GM12874 (cell line): ENCODE measurements at regions not wholly inside any gene's neighbourhood (a gene's known extent, or its start where the extent isn't known, plus 50 kb on each side); places are given as distances from the start of the nearest gene placed in this dataset.

Experiments
- TF ChIP-seq, protein P1 (sequence below): IDR thresholded peaks from 2 replicates; pipeline ENCODE4 v1.5.1; 2011; ENCODE audit warnings: low read depth, mild to moderate bottlenecking, control low read depth, low read length, moderate library complexity; ENCODE audit not compliant: insufficient read depth

- TF ChIP-seq, protein P1, sequence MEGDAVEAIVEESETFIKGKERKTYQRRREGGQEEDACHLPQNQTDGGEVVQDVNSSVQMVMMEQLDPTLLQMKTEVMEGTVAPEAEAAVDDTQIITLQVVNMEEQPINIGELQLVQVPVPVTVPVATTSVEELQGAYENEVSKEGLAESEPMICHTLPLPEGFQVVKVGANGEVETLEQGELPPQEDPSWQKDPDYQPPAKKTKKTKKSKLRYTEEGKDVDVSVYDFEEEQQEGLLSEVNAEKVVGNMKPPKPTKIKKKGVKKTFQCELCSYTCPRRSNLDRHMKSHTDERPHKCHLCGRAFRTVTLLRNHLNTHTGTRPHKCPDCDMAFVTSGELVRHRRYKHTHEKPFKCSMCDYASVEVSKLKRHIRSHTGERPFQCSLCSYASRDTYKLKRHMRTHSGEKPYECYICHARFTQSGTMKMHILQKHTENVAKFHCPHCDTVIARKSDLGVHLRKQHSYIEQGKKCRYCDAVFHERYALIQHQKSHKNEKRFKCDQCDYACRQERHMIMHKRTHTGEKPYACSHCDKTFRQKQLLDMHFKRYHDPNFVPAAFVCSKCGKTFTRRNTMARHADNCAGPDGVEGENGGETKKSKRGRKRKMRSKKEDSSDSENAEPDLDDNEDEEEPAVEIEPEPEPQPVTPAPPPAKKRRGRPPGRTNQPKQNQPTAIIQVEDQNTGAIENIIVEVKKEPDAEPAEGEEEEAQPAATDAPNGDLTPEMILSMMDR = no peak
These were observed 257.0 kb downstream of the TSHZ3 start for GRCh38 chr19:31092274-31092673.

GRCh38 chr19:31089681-31090080 is 259.6 kb downstream of the TSHZ3 start:
- TF ChIP-seq, protein P1 = no peak

- TF ChIP-seq, protein P1 = no peak
These were observed 264.1 kb downstream of the TSHZ3 start for GRCh38 chr19:31085125-31085524.

- TF ChIP-seq, protein P1 = no peak
These were observed 266.1 kb downstream of the TSHZ3 start for GRCh38 chr19:31083105-31083504.

GRCh38 chr19:31075146-31075655 is 274.0 kb downstream of the TSHZ3 start:
- TF ChIP-seq, protein P1 = no peak

DNA sequence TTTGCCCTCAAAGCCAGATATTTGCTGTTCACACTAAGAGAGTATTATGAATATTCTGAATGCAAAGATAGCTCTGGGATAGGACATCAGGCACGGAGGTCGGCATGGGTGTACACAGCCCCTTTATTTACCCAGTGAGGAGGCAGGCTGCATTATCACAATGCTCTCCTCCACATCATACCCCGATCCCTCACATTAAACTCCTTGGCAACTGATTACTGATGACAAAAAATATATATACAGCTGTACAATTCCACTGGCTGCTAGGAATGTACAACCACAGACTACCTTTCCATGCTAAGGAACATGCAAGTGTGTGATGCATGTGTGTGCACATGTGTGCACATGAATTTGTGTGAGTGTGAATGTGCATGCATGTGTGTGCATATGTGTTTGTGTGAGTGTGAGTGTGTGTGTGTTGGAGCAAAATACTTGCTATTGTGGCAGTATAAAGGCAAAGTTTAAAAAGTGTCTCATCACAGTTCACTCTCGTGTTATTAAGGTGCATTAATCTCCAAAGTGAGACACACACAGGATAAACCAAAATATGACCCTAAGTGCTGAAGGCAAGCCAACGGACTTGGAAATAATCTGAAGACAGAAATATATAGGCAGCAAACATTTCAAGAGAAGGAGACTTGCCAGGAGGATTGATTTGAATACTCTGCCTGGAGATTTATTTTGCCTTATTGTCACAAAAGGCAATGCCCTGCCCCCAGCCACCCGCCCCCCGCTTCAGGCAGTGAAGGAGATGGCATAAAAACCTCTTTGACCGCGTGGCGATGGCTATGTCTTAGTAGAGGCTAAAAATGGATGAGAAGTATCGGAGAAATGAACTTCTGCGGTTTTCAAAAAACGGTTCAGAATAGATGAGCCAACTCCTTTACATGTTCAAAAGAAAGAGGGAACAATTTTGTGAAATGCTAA is 274.8 kb downstream of the TSHZ3 start:
- TF ChIP-seq, protein P1 = no peak

DNA sequence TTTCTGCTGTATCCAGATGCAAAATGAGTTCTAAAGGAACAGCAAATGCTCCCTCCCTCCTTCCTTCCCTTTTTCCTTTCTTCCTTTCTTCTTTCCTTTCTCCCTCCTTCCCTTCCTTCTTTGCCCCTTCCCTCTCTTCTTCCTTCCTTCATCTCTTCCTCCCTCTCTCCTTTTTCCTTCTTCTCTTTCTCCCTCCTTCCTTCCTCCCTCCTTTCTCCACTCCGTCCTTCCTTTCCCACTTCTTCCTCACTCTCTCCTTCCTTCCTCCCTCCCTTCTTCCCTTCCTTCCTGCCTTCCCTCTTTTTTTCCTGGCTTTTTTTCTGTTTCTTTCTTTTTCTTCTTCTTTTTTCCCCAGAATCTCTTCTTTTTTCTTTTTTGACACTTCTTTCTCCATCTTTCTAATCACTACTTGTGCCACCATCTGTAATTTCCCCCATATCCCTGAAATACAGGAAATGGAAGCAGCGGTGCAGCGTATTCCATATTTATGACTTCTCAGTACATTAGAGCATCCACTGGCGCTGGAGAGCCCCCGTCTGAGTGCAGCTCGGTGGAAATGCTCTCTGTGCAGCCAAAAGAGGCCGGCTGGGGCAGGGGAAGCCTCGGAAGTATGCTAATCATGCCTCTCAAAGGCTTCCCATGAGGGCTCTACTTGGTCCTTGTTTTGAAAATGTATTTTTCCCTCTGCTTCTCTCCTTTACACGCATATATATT is 275.6 kb downstream of the TSHZ3 start:
- TF ChIP-seq, protein P1 = no peak
